HG03442 (cell line): ENCODE measurements at regions not wholly inside any gene's neighbourhood (a gene's known extent, or its start where the extent isn't known, plus 50 kb on each side); places are given as distances from the start of the nearest gene placed in this dataset.

Experiments used
- ATAC-seq: cut with Tn5 transposase; IDR thresholded peaks from one replicate; pipeline ENCODE4 v1.9.1; 2021; ENCODE audit warnings: mild to moderate bottlenecking, moderate library complexity; ENCODE audit not compliant: unreplicated experiment

- no peak for ATAC-seq
These were observed 190.6 kb upstream of the GRIK2 start for GRCh38 chr6:101202867-101203374.

DNA sequence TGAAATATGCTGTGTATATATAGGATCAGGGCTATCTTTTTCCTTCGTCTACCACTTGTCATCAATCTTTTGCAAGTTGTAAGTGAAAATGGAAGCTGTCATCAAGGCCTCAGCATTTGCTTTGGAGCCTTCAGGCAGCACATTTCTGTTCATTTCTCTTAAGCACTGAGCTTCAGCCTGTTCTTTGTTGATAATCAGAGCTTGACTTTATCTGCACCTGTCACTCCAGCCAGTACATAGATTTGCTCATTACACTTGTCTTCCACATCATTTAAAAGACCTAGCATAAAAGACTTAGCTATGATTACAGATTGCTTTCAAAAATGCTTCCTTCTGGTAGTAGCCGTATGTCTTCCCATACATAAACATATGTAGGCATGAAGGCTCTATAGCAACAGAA is 189.8 kb upstream of the GRIK2 start:
- ATAC-seq: no peak

- no peak for ATAC-seq
These were observed 185.4 kb upstream of the GRIK2 start for GRCh38 chr6:101208152-101208551.

DNA sequence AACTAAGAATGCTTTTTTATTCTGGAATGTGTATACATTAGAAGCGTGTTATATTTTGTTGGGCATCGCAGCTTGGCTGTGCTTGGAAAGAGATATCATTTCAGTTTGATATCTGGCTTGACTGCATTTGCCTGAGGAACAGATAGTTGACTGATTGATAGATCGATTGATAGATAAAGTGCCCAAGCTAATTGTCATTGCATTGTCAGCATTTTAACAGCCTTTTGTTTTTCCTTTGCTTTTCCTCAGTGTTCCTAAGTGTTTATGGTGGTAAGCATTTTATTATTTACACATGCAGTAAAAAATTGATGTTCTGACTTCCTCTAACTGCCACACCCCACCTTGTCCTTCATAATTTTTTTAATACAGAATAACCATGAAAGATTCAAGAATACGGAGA is 180.9 kb upstream of the GRIK2 start:
- ATAC-seq: no peak

GRCh38 chr6:101222007-101222406 is 171.5 kb upstream of the GRIK2 start:
- no peak for ATAC-seq

DNA sequence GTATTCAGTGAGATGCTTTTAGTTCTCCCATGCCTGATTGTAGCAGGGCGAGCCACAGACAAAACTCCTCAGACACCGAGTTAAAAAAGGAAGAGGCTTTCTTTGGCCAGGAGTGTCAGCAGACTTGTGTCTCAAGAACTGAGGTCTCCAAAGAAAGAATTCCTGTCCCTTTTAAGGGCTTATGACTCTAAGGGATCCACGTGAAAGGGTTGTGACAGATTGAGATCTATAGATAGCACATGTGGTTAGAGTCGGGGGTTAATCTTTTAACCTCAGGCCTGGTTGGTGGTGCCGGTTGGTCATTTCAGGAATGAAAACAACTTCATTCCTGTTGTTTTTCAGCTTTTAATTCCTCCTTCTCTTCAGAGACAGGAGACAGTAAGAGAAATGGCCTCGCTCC is 168.8 kb upstream of the GRIK2 start:
- no peak for ATAC-seq

- ATAC-seq: no peak
These were observed 166.8 kb upstream of the GRIK2 start for GRCh38 chr6:101226677-101227135.

- no peak for ATAC-seq
These were observed 162.6 kb upstream of the GRIK2 start for GRCh38 chr6:101230866-101231265.

- ATAC-seq: no peak
These were observed 161.8 kb upstream of the GRIK2 start for GRCh38 chr6:101231606-101232235.

- ATAC-seq: no peak
These were observed 160.5 kb upstream of the GRIK2 start for GRCh38 chr6:101232961-101233360.

DNA sequence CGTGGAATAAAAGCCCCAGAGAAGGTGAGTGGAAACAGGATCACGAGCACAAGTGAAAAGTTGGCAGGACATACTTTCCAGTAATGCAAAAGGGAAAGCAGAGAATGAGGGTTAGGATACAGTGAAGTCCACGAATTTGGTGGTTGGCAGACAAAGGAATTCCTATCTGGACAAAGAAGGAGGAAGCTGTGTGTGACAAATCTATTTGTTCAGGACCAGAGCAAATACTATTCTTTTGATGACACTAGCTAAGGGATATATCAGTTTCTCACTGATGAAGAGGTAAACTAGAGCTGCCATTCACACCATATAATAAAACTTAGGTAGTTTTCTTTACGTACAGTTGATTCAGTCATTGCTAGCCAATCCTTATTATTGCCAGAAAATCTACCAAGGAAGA is 156.8 kb upstream of the GRIK2 start:
- no peak for ATAC-seq

- ATAC-seq: no peak
These were observed 152.1 kb upstream of the GRIK2 start for GRCh38 chr6:101241442-101241841.

DNA sequence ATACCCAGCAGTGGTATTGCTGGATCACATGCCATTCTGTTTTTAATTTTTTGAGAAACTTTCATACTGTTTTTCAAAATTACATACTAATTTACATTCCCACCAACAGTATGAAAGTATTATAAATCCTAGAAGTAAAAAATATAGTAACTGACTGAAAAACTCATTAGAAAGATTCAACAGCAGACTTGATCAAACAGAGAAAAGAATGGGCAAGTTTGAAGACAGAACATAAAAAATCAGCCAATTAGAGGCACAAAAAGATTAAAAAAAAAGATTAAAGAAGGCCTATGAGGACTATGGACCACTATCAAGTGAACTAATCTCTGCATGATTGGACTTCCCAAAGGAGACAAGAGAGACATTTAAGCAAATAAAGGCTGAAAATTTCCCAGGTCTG is 144.0 kb upstream of the GRIK2 start:
- no peak for ATAC-seq

DNA sequence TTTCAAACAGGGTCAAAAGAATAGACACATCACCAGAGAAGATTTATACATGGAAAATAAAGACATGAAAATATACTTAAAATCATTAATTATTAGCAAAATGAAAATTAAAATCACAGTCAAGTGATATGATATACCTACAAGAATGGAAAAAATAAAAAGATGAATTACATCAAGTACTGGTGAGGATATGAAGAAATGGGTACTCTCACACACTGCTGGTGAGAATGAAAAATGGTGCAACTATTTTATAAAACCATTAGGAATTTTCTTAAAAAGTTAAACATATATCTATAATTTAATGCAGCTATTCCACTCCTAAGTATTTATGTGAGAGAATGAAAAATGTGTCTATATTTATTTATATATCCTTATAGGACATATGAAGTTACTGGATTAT is 136.3 kb upstream of the GRIK2 start:
- ATAC-seq: no peak

GRCh38 chr6:101259505-101259904 is 134.0 kb upstream of the GRIK2 start:
- ATAC-seq: no peak

DNA sequence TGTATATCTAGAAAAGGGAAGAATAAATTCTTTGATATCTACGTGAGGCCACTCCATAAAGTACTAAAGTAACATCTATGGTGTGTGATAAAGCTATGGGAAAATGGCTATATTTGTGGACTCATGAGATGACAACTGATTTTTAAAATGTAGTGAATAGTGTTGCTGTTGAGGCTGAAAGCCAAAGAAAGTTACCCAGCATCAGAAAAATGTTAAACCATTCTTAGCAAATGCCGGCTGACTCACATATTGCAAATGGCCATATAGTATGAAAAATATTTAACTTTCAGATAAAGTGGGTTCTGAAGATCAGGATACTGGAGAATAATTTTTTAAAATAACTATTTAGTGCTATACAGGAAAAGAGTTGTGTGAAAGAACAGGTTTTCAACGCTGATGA is 129.9 kb upstream of the GRIK2 start:
- no peak for ATAC-seq

GRCh38 chr6:101266063-101266462 is 127.4 kb upstream of the GRIK2 start:
- no peak for ATAC-seq

- ATAC-seq: no peak
These were observed 125.0 kb upstream of the GRIK2 start for GRCh38 chr6:101268541-101268940.

DNA sequence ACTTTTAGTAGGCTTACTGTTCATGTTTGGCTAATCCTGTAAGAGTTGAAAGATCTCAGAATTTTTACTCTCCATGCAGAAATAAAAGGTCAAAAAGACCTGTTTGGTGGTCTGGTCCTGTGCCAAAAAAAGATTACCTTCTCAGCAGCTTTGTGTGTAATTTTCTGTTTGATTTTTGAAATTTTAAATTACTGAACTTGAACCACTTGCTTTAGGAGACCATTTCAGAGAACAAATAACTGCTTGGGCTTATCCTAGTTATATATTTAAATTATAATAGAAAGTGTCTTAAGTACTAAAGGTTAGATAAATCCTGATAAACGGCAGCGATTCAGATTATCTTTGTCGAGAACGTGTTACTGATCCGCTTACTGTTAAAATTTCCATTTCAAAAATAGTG is 118.3 kb upstream of the GRIK2 start:
- ATAC-seq: no peak

- ATAC-seq: no peak
These were observed 117.4 kb upstream of the GRIK2 start for GRCh38 chr6:101276066-101276465.

DNA sequence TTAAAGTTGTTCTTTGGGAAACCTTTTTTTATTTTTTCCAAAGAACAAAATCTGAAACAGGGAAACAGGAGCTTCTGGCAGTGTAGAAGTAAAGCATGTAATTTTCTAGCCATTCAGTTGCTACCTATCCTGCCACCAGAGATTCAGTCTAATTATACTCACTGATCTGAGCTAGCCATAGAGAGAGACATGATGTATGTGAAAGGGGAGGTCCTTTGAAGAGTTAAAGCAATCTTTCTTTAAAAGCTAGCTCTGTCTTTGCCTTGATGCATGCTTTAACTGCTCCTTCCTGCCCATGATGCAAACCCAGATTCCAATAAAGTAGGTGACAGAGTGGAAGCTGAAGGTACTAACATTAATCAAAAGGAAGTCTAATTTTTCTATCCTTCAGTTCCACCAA is 114.1 kb upstream of the GRIK2 start:
- no peak for ATAC-seq

GRCh38 chr6:101281266-101281665 is 112.2 kb upstream of the GRIK2 start:
- ATAC-seq: no peak

- ATAC-seq: no peak
These were observed 109.4 kb upstream of the GRIK2 start for GRCh38 chr6:101284131-101284530.
